Sciatic nerve (tissue), 2 donors: ENCODE measurements at regions not wholly inside any gene's neighbourhood (a gene's known extent, or its start where the extent isn't known, plus 50 kb on each side); places are given as distances from the start of the nearest gene placed in this dataset.

Source experiments
- ATAC-seq: fragments of 200-7000 bp; cut with Tn5 transposase; one replicate; pipeline ENCODE4 v1.9.1; 2020; ENCODE audit warnings: mild to moderate bottlenecking, moderate library complexity
- DNase-seq: peaks from one replicate; pipeline ENCODE4 v3.0.0-alpha.2; 2020; ENCODE audit warnings: low spot score
- intact Hi-C: fragments of 100-400 bp; cut with DNase I; formaldehyde crosslinking; loops from one replicate; pipeline ENCODE4 v1.14.2; 2022
- donor health status: DM: no; HTN: no; CAD: no.
- donor health status: DM: no; HTN: no; CAD: no.

DNA sequence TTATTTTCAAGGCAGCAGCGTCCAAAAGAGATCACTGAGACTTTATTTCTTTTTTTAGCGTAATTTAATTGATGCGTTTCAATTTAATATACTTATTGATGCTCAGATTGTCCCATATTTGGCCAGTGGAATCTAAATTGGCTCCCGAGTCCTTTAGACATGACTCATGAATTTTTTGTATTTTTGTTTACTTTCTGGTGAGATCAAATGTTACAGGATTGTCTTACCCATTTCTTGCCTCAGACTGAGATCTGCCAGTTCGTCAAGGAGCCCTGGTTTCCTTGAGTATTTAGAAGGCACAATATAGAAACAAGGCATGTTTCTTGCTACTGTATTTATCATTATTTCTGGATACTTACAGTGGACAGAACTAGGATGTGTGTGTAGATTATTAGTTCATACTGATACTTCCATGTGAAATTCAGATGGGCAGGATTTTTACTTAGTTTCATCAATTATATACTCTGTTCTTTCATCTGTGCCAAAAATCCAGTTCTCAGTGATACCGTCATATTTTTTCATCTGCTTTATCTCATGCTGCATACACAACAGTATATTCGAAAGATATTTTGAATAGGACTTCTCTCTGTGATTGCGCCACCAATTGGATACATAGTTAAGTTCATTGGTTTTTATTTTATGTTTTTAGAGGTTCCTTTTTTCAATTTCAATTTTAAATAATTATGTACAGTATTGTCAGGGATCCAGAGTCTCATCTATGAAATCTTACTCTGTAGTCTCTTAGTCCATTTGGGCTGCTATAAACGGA lies 436.9 kb upstream of the C2CD4B start:
- DNase-seq (no peak), ATAC-seq (peak; percentile 8)
- intact Hi-C loops = no loop called here

DNA sequence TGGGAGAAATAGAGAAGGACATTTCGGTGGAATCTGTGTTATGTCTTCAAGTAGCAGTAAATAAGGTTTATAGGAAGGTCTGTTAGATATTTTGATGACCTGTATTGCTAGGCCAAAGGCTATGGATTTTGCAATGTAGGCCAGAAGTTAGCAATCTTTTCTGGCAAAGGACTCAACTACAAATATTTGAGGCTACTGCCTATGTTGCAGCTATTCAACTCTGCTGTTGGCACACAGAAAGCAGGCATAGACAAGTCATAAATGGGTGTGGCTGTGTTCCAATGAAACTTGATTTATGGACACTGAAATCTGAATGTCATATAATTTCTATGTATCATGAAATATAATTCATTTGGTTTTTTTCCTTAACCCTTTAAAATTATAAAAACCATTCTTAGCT lies 438.7 kb upstream of the C2CD4B start:
- ATAC-seq (no peak), DNase-seq (no peak)
- intact Hi-C loops = no loop called here

DNA sequence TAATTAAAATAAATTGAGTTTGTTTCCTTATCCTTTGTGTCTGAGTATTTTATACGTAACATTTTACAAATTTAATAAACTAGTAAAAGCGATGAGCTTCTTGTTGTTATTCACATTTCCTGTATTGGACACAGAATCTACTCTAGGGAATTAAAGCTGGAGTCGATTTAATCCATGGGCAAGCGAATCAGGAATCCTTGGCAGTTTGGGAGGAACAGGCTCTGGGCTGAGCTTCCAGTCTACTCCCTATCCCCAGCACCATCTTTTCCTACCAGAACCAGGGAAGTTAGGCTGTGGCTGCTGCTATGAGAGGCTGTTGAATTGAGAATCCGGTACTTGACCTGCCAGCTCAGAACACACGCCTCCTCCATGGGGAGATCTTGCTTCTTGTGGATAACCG lies 437.3 kb upstream of the TPM1 start:
- intact Hi-C loops = no loop called here
- ATAC-seq (no peak), DNase-seq (no peak)

DNA sequence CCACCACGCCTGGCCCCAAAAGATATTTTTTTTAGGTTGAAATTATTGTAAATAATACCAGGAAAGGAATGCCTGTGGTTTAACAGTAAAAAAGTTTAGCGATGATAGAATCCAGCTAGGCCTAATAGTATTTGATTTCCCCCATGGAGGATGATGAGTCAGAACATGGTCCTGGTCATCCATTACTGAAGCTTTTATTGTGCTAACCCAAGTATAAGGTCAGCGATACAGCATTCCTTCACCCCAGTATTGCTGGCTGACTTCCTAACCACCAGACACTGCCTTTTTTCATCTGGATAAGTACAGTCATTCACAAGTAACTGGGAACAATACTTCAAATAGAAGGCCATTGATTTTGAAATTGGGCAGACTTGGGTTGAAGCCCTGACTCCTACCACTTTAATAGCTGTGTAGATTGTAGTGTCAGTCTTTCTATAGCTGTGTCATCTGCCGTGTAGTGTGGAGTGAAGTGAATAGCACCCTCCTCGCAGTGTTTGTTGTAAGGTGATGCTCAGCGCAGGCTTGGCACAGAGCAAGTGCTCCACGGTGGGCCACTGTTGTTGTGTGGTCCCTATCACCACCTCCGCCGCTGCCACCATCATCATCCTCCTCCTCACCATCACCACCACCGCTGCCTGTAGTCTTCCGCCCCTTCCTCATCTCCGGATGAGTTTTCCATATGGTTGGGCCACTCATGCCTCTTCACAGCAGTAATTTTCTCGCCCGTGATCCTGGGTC lies 436.0 kb upstream of the TPM1 start:
- DNase-seq = no peak
- peak; percentile 94 for ATAC-seq
- intact Hi-C loops = no loop called here

DNA sequence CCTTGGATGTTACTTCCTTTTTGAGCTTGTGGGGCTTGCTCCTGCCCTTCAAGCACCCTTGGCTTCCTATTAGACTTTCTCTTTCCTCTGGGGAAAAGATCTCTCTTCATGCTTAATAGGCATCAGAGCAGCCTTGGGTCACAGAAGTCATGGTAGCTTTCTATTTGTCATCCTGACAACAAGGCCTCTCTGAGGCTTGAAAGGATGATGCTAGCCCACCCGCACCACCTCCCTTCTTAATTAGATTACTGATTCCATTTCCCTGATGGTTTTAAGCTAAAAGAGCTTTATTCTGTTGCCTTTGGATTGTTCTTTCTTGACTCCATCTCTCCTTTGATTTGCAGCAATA lies 435.5 kb upstream of the TPM1 start:
- intact Hi-C loops = no loop called here
- DNase-seq (no peak), ATAC-seq (no peak)

DNA sequence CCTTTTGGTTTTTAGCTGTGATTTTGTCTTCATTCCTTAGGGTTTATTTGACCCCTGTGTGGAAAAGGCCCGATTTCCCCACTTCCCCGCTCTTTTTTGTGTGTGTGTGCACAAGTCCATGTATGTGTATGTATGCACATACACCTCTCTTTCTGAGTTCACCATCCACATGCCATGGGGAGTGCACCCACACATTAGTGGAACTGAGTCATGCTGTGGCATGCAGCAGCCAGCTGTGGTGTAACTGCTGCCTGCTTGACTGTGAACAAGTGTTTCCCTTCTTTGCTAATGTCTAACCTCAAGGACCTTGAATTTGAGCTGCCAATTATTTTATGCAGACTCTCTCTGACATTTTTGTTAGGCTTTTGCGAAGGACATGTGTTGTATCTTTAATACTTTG lies 434.9 kb upstream of the TPM1 start:
- ATAC-seq = no peak
- intact Hi-C loops = no loop called here
- no peak for DNase-seq

DNA sequence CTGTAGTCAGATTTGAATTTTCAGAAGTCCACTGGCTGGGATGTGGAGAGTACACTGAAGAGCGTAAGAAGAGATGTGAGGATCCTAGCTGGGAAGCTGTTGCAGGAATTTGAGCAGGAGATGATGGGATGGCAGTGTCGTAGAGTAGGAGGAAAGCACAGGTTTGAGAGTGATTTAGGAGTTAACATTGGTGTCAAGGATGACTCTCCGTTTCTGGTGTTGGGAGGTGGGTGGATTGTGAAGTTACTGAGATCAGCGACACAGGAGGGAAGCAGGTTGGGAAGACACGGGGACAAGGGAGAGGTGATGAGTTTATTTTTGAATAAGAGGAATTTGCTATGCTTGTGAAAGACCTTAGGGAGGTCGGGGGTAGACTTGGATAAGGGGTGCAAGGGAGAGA lies 434.2 kb upstream of the TPM1 start:
- DNase-seq (no peak), ATAC-seq (no peak)
- intact Hi-C loops = no loop called here

DNA sequence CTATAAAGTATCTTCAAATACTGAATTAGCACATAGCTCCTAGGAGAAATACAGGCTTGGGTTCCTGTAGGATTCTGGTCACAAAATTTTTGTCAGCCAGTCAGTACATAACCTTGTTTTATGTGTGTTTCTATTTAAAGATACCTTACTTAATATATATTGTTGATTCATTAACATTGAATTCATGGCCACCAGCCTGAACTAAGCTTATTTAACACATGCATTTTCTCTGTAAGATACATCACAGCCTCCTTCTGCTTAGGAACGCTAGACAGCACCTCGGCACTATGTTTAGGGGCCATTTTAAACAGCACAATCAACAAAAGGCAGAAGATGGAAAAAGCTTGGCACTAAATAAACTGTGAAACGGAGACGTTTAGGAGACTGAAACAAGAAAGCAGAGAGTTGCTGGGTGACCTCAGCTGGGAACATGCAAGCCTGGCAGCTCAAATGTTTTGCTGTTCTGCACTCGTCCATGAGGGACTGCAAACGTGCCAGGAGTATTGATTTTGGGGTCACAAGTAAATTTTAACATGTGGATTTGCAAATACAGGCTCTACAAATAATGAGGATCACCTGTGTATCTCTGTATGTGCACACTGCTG lies 432.2 kb upstream of the TPM1 start:
- intact Hi-C loops = no loop called here
- DNase-seq = no peak
- no peak for ATAC-seq

DNA sequence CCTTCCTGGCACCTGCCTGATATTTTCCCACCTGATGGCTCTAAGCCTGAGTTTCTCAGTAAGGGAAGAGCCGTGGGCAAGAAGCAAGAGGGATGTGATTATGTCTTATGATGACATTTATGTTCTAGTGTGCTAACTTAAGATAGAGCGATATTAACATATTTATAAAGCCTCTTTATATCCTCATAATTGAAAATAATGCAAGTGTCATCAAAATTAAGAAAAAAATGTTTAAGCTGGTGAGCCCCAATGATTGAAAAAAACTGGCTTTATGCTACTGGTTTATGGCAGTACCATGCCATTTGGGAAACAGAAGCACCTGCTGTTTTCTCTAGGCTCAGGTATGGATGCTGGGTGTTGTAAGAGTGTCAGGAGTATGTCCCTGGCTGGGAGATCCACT lies 431.5 kb upstream of the TPM1 start:
- intact Hi-C loops = no loop called here
- DNase-seq = no peak
- no peak for ATAC-seq

DNA sequence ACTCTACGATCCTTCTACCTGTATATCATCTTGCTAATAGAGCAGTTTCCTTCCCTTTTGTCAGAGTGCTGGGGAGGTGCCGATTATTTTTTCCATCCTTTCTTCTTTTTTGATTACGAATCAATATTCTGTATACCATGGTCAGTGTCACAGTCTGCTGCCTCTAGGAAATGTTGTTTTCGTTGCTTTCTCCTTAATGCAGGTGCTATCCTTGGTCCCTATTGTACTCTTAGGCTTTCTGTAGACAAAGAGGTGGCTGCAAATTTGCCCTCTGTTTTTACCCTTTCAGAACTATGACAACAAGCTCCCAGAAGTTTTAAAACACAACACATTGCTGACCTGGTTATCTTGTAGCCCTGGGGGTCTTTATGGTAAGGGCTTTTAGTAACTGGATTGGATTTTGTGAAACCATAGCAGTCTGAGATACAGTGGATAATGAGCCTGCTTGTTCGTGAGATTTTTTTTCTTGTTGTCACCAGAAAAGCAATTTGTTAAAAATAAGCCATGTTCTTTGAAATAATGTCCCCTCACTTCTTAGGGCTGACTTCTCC lies 430.3 kb upstream of the TPM1 start:
- no peak for ATAC-seq
- DNase-seq = no peak
- intact Hi-C loops = no loop called here

DNA sequence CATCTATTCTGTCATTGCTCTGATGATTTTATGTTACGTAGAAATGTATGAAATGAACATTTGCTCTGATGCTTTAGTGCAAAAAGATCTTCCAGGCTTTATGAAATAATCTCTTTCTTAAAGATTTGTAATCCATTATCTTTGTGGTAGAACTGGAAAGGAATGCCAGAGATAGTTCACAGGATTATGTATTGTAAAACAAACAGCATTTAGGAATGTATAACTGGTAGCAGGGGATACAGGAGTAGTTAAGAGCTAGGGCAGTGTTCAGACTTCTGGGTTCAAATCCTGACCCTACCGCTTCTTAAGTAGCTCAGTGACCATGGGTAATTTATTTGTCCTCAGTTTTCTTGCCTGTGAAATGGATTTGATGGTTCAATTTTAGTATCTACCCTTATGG lies 429.8 kb upstream of the TPM1 start:
- DNase-seq (no peak), ATAC-seq (no peak)
- intact Hi-C loops = no loop called here

DNA sequence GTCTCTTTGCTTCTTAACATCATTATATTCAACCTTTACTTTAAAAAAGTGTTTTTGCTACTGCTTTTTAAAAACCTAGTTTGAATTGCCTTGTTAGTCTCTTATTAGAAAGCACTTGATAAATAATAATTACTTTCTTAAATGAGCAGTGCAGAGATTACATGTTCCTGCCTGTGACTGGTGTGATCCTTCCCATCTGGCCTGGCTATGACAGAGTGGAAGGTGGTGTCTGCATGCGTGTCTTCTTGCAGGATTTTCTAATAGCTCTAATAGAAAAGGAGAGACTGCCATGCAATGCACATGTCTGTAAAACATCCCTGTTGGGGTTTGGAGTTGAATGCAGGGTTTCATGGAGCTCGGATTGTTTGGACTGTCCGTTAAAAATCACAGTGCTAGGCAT lies 425.8 kb upstream of the TPM1 start:
- ATAC-seq = no peak
- intact Hi-C loops = no loop called here
- DNase-seq = no peak

DNA sequence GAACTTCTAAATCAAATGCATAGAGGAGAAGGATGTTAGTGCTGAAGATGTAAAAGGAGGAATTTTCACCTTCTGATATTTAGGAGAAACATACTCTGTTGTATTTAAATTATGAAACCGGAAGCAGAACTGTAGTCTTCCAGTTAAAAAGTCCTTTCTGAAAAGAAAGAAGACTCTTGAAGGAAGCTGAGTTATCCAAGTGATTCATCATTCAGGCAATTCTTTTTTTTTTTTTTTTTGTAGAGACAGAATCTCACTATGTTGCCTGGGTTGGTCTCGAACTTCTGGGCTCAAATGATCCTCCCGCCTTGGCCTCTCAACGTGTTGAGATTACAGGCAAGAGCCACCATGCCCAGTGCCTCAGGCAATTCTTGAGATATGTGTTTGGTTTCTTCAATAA lies 424.8 kb upstream of the TPM1 start:
- intact Hi-C loops = no loop called here
- DNase-seq = no peak
- ATAC-seq = no peak

DNA sequence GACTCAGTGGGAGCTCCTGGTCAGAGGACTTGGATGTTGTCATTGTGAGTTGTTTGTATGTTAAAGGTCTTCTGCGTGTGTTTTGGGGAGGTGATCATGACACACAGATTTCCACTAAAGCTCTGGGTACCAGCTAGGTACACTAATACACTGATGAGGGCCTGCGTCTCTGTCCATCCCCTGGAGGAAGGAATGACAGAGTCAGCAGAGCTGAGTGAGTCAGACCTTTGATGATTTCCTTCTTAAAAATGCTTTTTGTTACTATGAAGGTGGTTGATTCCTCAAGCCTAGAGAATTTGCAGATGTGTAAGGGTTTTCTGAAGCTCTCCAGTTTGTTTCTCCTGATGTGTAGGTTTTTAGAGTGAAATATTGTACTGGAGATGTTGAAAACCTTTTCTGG lies 424.1 kb upstream of the TPM1 start:
- intact Hi-C loops = no loop called here
- no peak for DNase-seq
- ATAC-seq = peak; percentile 42

DNA sequence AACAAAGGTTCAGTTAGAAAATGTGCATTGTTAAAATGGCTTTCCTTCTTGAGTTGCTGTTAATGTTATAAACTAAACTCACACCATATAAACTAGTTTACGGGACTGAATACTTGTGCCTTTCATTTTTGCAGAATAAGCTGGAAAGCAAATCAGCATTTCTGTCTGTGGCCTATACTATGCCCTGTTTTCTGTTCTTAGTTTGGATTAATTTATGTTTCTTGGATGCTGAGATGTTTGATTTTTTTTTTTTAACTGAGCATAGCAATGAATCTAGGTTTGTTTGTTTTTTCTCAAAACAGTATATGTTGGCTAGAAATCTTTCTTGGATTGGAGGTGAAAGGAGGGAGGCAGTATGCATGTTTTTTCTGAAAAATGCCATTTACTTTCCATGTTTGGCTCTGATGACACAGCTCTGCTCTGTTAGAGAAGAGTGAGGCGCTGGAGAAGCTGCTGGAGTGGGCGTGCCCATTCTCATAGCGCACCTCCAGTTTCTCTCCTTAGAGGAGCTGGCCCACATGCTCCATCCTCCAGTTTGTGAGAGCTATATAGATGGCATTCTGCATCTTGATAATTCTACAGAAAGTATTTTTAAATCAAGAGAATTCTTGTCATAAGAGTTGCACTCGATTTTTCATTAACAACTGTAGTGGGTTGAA lies 423.6 kb upstream of the TPM1 start:
- ATAC-seq = peak; percentile 34
- intact Hi-C loops = no loop called here
- no peak for DNase-seq

DNA sequence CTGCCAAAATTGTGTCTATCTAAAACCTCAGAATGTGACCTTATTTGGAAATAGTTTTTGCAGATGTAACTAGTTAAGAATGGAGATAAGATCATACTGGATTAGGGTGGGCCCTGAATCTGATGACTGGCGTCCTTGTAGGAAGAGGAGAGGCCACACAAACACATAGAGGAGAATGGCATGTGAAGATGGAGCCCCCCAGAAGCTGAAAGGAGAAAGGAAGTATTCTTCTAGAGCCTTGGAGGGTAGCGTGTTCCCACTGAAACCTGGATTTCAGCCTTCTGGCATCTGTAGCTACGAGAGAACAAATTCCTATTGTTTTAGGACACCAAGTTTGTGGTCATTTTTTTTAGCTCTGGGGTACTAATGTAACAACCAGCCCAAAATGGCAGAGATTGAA lies 423.0 kb upstream of the TPM1 start:
- DNase-seq (no peak), ATAC-seq (peak; percentile 36)
- intact Hi-C loops = no loop called here

DNA sequence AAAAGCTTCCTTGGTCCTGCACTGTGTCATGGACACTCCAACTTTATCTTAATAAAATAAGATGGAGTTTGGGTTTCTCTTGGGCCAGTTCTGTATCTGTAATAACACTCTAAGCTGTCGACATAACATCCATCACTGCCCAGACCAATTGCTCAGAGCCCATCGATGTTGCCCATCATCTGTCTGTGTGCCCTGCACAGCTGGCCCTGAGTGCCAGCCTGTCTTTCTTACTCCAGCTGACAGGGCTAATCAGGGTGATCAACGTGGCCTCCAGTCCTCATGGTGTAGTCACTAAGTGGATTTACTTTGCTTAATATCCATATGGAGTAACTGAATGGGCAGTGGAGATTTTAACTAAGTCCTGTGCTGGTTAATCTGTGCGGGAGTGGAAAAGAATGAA lies 419.8 kb upstream of the TPM1 start:
- no peak for DNase-seq
- no peak for ATAC-seq
- intact Hi-C loops = no loop called here

DNA sequence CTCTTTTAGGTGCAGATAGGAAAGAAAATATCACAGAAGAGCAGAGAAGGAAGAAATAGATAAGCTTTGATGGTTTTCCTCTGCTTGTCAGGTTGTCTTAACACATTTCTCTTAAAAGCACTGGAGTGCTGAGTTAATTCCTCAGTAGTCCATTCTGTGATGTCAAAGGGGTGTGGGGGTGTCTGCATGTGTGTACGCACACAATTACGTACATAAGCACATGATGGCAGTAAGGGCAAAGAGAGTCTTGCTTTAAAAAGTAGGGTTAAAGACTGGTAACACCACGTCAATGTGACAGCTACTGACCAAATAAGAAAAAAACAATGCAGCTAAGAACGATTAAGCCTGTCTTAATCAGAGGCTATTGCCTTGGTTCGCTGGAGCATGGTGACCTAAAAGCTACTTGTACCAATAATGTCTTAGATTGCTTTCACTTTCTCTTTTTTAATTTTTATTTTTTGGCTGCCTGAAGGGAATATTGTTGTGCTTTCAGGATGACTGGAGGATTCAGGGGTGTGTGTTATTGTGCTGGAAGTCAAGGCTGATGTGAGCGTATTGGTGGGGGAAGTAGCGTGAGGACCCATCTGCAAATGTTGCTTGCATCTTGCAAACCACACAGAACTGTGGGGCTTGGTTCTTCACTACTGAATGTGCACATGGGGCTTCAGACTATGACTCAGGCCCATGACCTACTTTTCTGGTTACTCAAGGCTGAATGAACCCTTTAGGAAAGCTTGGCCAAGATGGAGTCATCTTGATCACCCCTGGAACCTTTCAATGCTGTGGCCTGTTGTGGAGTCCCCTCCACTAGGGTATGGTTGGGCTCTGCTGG lies 417.8 kb upstream of the TPM1 start:
- no peak for DNase-seq
- peak; percentile 94 for ATAC-seq
- intact Hi-C loops = no loop called here

DNA sequence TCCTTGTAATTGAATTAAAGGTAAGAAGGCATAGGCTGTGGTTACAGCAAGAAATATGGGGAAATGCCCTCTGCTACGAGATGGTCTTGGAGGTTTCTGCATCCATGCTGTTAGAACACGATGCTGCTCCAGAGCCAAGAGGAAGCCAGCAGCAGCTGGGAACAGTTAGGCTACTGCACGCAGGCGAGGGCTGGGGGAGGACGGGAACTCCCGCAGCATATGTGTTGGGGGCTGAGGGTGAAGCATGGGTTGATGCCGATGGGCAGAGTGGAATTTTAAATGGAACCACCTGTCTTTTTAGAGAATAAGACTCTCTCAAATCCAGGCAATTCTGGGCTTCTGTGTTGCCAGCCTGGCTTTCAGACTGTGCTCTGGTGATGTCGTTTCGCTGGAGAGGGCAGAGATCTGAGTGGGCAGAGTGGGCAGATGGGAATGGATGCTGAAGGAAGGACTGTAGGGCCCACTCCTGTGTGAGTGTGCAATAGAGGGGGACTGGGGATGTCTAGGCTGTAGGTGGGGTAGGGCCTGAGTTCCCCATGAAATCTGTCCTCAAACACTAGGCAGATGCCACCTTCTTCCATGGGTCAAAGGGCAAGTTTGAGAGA lies 417.0 kb upstream of the TPM1 start:
- DNase-seq (no peak), ATAC-seq (peak; percentile 68)
- intact Hi-C loops = no loop called here
